Umbilical cord (tissue), 1 donor: ENCODE measurements at regions not wholly inside any gene's neighbourhood (a gene's known extent, or its start where the extent isn't known, plus 50 kb on each side); places are given as distances from the start of the nearest gene placed in this dataset.
A peak's percentile ranks its signal among the peaks of the same experiment; 100 is the strongest.

Experiments used
- DNase-seq: peaks from one replicate; pipeline ENCODE4 v3.0.0-alpha.2; 2015; ENCODE audit warnings: low spot score

DNA sequence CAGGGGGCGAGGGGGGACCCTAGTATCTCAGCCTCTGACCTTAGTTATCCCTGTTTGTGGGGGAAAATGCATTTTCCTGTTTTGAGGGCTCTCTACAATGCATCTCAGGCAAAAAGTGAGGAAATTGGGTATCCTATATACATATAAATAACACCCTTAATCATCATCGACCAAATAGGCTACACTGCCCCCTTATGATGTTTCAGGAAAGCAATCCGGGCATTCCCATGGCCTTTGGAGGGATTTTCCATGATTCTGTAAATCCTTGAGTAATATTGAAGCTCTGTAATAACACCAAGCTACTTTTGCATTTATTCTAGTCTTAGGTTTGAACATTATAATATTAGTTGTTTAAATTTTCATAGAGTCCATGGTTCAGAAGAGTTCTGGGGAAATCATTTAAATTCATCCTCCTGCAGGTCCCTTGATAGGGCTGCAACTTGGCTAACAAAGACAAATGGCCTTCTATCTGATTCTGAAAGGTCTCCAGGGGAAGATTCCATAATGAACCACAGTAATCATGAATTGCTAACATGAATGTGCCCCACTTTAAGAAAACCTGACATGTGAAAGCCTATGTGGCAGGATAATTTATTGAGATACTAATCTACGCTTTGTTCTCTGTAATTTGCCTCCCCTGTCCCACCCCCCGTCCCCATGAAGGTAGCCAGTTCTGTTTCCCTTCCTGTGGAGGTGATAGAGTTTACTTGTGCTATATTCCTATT lies 91.5 kb upstream of the SCOC start:
- no peak for DNase-seq

DNA sequence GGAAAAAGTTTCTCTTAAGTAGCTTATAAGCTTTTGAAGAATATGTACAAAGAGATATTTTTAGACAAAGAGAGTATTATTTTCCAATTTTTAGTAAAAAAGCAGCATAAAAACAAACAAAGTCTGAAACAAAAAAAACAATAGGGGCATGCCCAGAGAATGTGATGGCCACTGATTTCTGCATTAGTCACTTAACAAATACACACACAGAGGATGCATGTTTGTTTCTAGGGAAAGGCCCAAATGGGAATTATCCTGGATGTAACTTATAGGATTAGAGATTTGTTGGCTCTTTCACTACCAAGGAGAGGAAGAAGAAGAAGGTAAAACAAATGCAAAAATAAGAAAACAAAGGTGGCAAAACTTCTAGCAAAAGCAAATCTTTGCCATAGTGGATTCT lies 95.9 kb upstream of the SCOC start:
- no peak for DNase-seq

DNA sequence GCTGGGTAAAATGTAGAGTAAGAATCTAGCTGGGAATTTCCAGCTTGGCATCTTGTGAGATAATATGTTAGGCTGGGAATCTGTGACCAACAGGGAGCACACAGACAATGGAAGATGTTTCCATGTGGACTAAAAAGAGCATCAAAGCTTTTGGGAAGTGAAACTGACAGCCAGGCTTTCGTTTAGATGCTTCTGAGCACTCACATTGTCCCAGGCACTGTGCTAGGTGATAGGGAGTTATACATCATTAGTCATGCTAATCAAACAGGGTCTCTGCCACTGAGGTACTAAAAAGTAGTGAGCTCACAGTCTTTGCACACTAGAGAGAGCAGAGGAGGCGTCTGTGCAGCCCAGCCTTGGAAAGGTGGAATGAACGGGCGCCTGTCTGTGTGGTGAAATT lies 101.9 kb upstream of the SCOC start:
- no peak for DNase-seq

DNA sequence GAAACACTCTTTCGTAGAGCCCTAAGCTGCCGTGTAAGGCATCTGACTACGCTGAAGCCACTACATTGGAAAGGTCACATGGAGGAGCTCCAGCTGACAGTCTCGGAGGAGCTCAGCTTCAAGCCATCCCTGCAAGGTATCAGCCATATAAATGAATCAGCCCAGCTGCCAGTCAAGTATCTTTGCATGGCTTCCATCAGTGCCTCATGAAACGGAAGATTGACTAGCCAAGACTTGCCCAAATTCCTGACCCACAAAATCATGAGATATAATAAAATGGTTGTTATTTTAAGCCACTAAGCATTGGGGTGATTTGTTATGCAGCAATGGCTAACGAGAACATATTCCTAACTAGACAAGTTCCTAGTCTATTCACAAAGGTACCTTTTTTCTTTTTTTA lies 104.1 kb upstream of the SCOC start:
- DNase-seq, result no peak

DNA sequence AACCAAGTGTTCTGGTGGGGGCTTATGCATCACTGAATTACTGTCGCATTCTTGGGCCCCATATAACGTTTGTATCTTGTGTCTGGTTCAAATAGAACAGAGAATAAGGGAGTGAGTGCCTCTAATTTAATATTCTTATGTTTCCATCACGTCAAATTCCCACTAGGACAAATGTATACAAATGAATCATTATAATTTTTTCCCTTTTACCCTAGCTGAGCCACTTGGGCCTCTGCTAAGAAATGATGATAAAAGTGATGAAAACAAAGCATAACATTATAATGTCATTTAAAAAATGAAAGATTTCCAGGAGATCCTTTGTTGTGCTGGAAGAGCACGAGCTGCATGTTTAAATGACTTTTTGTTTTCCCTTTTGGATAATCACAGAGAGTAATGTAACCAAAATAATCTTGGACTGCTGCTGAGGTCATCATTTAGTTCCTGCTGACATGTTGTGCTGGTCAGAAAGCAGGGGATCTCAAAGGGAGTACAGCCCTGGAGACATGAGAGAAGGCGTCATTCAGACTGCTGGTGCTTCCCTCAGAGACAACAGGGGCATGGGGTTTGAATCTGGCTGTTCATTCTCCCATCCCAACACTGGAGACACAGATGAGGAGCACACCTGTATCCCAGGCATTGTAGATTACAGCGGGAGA lies 105.1 kb upstream of the SCOC start:
- no peak for DNase-seq

DNA sequence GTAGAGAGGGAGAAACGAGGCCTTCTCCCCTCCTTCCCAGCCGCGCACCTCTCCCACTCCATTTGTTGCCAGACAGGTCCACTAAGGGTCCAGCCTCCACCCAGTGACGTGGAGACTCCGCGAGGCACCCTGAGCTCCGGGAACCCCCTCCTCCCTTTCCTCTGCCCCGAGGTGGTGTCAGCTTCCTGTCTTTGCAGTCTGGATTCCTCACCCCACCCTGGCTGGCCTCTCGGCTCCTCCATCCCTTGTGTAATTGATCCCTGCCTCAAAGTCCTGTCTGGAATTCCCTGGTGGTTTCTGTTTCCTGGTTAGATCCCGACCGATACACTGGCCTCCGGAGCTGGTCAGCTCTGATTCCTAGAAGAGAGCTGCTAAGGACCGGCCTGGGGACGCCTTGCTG lies 105.9 kb upstream of the SCOC start:
- DNase-seq, result peak; percentile 20

DNA sequence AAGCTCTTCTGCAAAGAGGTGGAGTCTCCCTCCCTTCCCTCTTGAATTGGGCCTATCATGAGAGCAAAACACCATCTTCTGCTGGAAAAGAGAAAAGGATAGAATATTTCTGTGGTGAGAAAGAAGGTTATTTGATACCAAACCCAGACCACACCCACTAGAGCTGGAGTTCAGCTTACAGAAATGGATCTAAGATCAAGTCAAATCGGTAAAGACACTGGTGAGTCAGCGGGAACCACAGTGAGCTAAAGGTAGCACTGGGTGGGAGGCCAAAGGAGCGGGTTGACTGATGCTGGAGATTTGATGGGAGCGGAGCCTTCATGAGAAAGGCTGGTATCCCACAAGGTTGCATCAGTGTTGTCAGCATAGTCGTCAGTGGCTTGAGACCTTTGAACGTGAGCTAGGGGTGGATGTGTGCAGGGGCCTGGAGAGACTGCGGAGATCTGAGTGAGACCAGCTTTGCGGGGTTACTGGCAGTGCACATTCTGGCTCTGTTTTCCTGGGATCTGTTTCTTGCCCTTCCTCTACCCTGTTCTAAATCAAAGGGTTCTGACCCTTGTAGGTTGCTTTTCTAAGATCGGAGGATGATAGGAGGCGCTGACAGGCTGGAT lies 106.4 kb upstream of the SCOC start:
- peak; percentile 53 for DNase-seq

DNA sequence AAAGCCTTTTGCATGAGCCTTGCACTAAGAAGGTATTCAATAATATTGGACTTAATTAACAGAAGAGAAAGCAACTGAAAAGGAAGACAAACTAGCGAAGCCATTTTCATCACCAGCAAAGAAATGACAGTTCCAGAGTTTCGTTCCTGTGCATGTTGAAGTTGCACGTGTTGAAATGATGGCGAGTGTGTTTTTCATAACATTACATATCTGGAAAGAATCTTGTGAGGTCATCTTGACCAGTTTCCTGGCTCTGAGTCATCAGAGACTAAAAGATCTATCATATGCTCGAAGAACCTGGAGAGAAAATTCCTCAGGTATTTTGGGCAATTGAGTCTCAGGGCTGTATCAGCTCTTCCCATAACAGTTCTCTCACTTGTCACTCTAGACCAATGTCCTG lies 106.2 kb upstream of the MAML3 start:
- no peak for DNase-seq

DNA sequence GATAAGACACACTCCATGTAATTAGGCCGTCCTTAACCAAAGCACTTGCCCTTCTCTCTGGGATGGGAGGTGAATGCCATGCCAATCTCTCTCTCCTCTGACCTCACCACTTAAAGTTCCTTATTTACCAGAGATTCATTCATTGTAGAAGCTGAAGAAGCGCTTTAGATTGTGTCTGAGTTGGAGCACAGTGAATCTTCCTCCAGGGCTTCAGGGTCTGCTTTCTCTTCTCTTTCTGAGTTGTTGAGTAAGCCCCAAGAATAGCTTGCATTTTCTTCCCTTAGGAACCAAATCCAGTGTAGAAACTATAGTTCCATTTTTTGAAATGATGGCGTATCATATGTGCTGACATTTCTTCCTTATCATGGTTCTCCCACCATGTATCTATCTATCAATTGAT lies 104.5 kb upstream of the MAML3 start:
- no peak for DNase-seq

DNA sequence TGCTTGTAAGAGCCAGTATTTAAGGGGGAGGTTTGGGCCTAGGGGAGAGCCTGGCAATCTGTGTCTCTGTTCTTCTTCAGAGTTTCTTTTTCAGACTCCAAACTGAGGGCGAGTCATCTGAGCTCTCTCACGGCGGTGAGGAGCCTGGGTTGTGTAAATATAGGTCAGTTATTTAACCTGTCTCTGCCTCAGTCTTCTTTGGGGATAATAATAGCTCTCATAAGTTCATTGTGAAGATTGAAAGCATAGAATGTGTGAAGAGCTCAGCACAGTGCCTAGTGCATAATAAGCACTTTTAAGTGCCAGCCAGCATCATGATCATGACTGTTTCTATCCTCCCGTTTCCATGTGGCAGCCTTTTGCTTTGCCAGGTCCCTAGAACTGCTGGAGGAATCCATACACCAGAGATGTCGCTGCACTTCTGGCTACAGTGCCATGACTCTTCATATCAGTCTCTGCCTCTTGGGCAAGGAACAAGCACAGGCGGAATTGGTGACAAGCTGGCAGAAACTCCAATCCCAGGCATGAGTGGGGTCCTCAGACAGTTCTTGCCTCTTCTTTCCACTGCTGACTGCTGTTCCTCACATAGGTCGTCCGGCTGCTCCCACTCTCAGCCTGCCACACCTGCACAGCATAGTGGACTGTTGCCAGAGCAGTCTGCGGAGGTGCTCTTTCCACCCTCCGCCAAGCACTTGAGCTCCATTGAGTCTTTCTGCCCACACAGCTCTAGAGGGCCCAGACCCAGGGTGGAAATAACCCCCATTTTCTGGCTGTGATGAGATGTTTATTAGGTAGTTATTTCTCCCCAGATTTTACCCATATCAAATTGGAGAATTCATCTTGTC lies 103.7 kb upstream of the MAML3 start:
- DNase-seq, result peak; percentile 57

DNA sequence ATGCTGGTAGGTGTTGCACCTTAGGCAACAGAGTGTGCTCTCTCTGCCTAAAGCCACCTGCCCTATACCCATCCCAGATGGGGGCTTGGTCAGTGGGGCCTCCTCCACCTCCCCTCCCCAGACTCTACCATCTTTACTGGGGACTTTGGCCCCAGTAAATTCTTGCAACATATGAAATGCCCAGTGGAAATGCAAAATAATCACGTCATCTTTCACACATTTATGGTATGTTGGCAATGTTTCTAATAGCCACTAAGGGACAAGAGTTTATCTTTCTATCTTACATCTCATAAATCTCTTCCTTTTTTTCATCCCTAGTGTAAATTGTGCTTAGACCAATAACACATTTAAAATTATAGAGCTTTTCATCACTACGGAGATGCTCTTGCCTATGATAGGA lies 103.0 kb upstream of the MAML3 start:
- DNase-seq, result no peak

DNA sequence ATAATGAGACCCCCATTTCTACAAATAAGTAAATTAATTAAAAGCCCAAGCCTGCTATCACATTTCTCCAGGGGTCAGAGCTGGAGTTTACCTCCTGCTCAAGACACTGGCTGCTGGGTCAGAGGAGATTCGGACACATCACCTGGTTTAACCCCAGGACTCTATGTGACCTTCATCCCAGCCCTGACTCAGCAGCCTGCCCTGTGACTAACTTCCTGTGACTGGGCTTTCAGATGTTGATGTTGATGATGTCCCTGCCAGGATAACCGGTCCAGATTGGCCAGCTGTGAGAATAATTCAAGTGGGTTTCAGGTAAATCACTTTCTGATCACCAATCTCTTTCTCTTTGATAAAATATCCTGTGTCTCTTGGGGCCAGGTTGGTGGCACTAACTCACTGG lies 102.4 kb upstream of the MAML3 start:
- no peak for DNase-seq

DNA sequence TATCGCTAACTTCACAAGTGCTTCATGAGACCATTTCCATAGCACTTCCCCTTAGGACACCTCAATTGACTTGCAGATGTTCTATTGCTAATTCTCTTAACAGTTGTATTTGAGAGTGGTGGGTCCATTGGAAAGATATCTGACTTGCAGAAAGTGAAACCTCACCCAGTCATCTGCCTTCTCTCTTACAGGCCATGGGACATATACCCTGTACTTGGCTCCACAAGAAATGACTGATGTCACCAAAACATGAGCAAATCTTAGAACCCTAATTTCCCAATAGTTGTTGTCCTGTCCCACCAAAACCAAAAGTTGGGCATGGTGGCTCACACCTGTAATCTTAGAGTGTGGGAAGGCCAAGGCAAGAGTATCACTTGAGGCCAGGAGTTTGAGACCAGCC lies 101.9 kb upstream of the MAML3 start:
- no peak for DNase-seq

DNA sequence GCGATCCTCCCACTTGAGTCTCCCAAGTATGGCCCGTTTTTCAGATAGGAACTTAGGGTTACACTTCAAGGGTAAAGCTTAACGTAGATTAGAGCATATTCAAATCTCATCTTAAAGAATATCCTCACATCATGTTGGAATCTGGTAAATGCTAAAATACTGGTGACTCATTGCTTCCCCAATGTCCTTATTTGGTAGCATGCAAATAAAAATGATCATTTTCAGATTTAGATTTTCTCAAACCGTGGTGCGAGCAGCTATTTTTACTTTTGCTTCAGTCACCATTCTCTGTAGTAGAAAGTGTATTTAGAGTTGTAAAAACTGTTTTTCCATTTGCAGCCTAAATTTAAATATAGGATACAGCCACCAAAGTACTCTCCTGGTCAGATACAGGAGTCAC lies 101.5 kb upstream of the MAML3 start:
- no peak for DNase-seq

DNA sequence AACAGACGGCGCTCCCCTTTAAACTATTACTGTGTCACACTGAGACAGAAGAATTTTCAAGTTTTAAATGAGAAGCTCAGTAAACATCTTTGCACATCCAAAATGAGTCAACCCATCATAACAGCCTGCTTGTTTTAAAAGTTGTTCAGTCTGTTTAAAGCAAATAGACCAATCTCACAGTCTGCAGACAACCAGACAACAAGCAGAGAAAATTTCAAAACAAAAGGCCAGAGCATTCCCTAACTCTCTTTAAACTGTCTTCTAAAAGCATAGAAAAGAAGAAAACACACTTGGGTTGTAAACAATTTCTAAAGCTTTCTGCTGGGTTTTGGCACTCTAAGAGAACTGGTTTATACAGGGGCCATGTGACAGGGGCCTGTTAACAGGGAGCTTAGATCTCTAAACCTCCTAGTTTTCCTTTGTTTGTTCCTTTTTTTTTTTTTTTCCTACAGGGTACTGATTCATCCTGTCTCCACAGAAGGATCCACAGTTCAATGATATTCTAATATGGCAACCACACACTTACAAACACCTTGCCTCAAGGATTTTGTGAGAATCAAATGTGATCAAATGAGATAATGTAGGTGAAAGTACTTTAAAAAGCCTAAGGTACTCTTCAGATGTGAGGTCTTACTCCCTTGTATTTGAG lies 100.8 kb upstream of the MAML3 start:
- no peak for DNase-seq

DNA sequence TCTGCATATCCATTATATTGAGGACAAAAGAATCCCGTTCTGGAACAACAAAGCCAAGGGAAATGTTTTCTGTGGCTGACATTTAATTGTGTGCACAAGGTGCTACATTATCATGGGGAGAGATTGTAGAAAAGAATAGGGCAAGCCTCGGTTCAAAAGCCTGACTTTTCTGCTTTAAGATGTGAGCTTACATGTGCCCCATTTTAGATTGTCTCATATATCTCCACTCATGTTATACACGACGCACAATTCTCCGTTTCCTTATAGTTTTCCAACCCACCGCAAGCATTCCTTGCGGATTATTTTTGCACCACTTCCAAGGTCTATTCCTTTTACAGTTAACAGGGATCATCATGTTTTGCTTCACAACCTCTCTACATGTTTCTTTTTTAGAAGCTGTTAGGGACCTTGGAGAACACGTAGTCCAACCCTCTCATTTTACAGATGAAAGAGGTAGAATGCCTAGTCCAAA lies 99.6 kb upstream of the MAML3 start:
- no peak for DNase-seq

DNA sequence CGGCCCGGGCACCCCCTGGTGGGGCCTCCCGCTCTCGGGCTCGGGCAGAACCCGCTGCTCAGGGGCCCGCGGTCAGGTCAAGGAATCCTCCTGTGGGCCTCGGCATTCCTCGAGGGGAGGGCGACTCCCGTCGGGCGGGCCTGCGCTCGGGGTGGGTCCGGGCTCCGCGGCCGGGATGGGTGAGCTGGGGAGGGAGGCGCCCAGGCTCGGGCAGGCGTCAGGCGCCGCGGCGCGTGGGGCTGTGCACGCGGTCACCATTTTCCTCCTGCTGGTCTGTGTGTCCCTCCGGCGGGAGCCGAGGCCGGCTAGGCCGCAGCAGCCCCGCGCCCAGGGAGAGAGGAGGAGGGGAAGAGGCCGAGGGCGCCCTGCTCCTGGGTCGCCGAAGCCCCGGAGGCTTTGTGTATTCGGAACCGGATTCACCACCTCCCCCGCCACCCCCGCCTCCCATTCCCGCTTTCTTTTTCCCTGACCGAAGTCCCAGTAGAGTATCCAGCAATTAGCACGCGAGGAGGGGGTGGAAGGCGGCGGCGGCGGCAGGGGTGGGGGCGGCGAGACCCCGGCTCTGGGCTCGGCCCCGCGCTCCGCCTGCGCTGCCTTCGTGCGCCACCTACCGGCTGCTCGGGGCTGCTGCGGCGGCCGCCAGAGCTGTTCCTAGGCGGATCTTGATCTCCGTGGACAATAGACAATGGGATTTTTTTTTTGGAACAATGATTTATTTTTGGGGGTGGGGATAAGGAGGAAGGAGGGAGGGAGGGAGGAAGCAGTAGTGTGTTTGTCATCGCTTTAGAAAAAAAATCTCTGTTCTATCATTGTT lies 99.0 kb upstream of the MAML3 start:
- DNase-seq, result peak; percentile 79

DNA sequence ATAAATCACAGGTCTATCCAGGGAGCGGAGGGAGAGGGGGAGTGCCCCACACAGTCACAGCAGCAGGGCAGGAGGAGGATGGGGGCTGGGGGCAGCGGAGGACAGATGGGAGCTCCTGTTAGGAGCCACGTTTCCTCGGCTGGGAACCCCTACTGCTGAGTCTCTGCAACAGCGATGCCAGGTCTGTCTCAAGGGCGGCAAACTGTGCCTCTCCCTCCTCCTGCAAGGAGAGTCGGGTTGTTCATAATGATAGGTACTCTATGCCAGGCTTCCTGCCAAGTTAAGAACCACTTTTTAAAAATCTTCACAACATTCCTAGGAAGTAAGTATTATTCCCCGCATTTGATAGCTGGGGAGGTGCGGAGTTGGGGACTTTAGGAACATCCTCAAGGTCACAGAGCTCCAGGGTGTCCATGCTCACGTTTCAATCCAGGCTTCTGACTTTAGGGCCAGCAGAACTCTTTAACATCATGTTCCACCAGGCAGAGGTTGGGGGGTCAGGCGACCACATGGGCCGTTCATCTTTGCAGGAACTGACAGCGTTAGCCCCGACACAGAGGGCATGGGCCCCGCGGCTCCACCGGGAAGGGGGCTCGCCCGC lies 98.3 kb upstream of the MAML3 start:
- no peak for DNase-seq

DNA sequence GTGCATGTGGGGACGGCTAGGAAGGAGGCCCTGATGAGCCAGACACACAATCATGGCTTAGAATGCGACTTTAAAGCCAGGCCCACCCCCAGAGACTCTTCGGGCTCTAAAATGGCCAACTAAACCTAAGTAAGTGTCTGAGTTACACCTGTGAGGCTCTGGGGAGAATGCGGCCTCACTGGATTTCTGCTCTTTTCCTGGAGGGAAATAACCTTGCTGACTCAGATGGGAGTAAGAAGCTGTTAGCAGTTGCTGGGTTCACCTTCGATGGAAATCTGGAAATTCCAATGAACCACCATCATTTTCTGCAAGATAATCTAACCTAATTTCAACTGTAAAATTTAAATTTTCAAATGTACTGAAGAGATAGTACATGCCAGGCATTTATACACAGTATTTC lies 97.6 kb upstream of the MAML3 start:
- no peak for DNase-seq

DNA sequence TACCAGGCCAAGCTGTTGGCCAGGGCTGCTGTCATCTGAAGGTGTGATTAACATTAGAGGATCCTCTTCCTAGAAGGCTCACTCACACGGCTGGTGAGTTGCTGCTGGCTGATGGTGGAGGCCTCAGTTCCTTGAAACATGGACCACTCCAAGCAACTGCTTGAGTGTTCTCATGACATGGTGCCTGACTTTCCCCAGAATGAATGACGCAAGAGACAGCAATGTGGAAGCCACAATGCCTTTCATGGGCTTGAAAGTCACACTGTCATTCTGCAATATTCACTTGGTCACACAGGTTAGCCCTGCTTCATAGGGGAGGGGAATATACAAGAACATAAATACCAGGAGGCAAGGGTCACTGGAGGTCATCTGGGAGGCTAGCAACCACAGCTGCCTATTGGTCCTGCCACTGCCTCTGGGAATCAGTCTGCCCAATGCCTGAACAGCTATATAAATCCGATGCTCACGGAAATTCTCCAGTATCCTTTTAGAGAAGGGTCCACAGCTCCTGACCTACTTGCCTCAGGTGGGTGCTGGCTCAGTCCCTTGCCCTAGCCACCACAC lies 97.1 kb upstream of the MAML3 start:
- no peak for DNase-seq
